Gastroesophageal sphincter (tissue), 2 donors: ENCODE measurements at regions not wholly inside any gene's neighbourhood (a gene's known extent, or its start where the extent isn't known, plus 50 kb on each side); places are given as distances from the start of the nearest gene placed in this dataset.
"Not testable (repeated sequence)": the region's sequence is repeated elsewhere in the genome, so short reads cannot be mapped to it uniquely, and the experiment has no call there.

Experiments used
- EP300 ChIP-seq: sonication (generic); formaldehyde crosslinking; IDR thresholded peaks from one replicate; pipeline ENCODE4 v1.6.1; 2017; ENCODE audit warnings: antibody characterized with exemption, mild to moderate bottlenecking
- POLR2A ChIP-seq, 2 donors: fragments of 450-650 bp; IDR thresholded peaks; one replicate each; pipeline ENCODE4 v1.6.1; 2017; ENCODE audit warnings: antibody characterized with exemption in 2 of 2, mild to moderate bottlenecking in 2 of 2, moderate library complexity in 1 of 2
- POLR2AphosphoS5 ChIP-seq: sonication (generic); formaldehyde crosslinking; IDR thresholded peaks from one replicate; pipeline ENCODE4 v1.6.1; 2017; ENCODE audit warnings: antibody characterized with exemption

DNA sequence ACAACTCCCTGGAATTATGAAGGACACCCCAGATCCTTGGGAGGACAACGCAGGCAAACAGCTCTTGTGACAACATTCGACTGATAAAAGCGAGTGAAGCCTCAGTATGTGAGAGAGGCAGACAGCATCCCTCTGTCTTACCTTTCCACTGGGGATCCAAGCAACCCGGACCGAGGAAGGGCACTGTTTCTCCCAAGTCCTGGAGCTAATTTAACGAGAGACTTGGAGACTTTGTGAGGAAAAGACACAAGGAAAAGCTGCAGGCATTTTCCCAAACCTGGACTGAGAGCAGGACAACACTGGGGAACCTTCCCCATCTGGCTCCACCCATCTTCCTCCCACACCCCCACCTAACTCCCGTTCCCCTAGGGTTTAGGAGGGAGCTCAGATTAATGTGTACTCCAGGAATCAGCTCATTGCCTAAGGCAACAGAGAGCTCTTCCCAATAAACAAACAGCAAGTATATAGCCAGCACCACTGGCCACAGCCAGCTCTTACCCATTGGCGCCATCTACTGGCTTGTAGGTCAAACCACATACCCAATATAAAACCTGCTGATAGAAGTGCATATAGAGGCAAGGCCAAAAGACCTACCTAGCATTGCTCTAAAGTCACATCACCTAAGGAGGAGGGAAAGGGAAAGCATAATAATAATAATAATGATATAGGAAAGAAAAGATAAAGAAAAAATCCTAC, 76.7 kb upstream of the NEK3 start:
- TF ChIP-seq POLR2A (IDR thresholded peaks at IDR 0.05); POLR2AphosphoS5; EP300: not testable (repeated sequence)
